ENCODE measurements at regions not wholly inside any gene's neighbourhood (a gene's known extent, or its start where the extent isn't known, plus 50 kb on each side); places are given as distances from the start of the nearest gene placed in this dataset.

DNA sequence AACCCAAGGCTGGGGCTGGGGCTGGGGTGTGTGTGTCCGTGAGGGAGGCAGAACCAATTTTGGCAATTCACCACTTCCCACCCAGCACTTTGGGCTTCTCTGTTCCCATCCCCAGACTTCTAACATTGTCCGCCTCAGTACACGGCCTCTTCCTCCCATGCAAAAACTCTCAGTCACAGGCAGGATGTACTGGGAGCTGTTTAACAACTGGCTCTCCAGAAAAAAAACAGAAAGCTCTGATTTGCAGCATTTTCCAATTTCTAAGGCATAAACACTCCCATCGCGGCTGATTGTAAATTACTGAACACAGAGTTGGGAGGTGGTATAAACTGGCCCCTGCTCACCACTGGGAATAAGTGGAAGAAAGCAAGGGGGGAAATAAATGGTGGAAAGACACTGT lies 73.1 kb upstream of the MAP4K3 start:
- TF ChIP-seq, protein P1, sequence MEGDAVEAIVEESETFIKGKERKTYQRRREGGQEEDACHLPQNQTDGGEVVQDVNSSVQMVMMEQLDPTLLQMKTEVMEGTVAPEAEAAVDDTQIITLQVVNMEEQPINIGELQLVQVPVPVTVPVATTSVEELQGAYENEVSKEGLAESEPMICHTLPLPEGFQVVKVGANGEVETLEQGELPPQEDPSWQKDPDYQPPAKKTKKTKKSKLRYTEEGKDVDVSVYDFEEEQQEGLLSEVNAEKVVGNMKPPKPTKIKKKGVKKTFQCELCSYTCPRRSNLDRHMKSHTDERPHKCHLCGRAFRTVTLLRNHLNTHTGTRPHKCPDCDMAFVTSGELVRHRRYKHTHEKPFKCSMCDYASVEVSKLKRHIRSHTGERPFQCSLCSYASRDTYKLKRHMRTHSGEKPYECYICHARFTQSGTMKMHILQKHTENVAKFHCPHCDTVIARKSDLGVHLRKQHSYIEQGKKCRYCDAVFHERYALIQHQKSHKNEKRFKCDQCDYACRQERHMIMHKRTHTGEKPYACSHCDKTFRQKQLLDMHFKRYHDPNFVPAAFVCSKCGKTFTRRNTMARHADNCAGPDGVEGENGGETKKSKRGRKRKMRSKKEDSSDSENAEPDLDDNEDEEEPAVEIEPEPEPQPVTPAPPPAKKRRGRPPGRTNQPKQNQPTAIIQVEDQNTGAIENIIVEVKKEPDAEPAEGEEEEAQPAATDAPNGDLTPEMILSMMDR (conservative IDR thresholded peaks at IDR 0.05; ENCODE audit: low read length), result no peak
- no peak for TF ChIP-seq EZH2phosphoT487 (IDR thresholded peaks at IDR 0.05; ENCODE audit: borderline replicate concordance)

All from Loucy (cell line).